ENCODE measurements at regions not wholly inside any gene's neighbourhood (a gene's known extent, or its start where the extent isn't known, plus 50 kb on each side); places are given as distances from the start of the nearest gene placed in this dataset.
"Not testable (repeated sequence)": the region's sequence is repeated elsewhere in the genome, so short reads cannot be mapped to it uniquely, and the experiment has no call there.

- TF ChIP-seq, protein P1, sequence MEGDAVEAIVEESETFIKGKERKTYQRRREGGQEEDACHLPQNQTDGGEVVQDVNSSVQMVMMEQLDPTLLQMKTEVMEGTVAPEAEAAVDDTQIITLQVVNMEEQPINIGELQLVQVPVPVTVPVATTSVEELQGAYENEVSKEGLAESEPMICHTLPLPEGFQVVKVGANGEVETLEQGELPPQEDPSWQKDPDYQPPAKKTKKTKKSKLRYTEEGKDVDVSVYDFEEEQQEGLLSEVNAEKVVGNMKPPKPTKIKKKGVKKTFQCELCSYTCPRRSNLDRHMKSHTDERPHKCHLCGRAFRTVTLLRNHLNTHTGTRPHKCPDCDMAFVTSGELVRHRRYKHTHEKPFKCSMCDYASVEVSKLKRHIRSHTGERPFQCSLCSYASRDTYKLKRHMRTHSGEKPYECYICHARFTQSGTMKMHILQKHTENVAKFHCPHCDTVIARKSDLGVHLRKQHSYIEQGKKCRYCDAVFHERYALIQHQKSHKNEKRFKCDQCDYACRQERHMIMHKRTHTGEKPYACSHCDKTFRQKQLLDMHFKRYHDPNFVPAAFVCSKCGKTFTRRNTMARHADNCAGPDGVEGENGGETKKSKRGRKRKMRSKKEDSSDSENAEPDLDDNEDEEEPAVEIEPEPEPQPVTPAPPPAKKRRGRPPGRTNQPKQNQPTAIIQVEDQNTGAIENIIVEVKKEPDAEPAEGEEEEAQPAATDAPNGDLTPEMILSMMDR (IDR thresholded peaks at IDR 0.05): no peak
- Mint-ChIP-seq H3K27ac (ENCODE audit: unreplicated experiment) (no peak overlapping the region), H3K9me3 (ENCODE audit: unreplicated experiment) (no peaks in the 10 kb centered on the region), H3K27me3 (ENCODE audit: unreplicated experiment) (peaks cover 28% of the 10 kb centered on the region), H3K36me3 (ENCODE audit: unreplicated experiment) (no peaks in the 10 kb centered on the region), H3K4me3 (ENCODE audit: unreplicated experiment) (no peak overlapping the region), H3K4me1 (ENCODE audit: unreplicated experiment) (peaks cover 6% of the 10 kb centered on the region)
- no peak for DNase-seq (ENCODE audit: extremely low spot score, unreplicated experiment)
Measured at GRCh38 chr14:101630056-101630965, 69.0 kb downstream of the DIO3 start.

DNA sequence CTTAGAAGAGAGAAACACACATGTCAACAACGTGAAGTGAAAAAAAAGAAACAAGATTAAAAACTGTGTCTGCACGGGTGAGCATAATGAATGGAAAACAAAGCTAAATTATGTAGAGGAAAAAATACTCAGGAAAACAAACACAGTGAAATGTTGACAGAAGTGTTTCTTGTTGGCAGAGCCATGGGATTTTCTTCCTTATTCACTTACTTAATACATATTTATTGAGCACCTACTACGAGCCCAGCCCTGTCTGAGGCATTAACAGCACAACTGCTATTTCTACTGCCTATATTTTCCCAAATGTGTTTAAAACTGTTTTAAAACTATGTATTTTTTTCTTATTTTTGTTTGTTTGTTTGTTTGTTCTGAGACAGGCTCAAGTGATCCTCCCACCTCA is 69.9 kb downstream of the DIO3 start:
- no peak for DNase-seq (ENCODE audit: extremely low spot score, unreplicated experiment)
- peaks cover 6% of the 10 kb centered on the region for H3K4me1 Mint-ChIP-seq (ENCODE audit: unreplicated experiment)
- peaks cover 28% of the 10 kb centered on the region for H3K27me3 Mint-ChIP-seq (ENCODE audit: unreplicated experiment)
- H3K9me3 Mint-ChIP-seq (ENCODE audit: unreplicated experiment): no peaks in the 10 kb centered on the region
- H3K4me3 Mint-ChIP-seq (ENCODE audit: unreplicated experiment): no peak overlapping the region
- no peak overlapping the region for H3K27ac Mint-ChIP-seq (ENCODE audit: unreplicated experiment)
- H3K36me3 Mint-ChIP-seq (ENCODE audit: unreplicated experiment): no peaks in the 10 kb centered on the region
- TF ChIP-seq, protein P1 (IDR thresholded peaks at IDR 0.05): no peak

GRCh38 chr14:101631970-101632369 is 70.7 kb downstream of the DIO3 start:
- not testable (repeated sequence) for H3K4me1 Mint-ChIP-seq (ENCODE audit: unreplicated experiment); DNase-seq (ENCODE audit: extremely low spot score, unreplicated experiment); H3K36me3 Mint-ChIP-seq (ENCODE audit: unreplicated experiment); H3K9me3 Mint-ChIP-seq (ENCODE audit: unreplicated experiment); H3K4me3 Mint-ChIP-seq (ENCODE audit: unreplicated experiment); H3K27ac Mint-ChIP-seq (ENCODE audit: unreplicated experiment)
- peaks cover 33% of the 10 kb centered on the region for H3K27me3 Mint-ChIP-seq (ENCODE audit: unreplicated experiment)

DNA sequence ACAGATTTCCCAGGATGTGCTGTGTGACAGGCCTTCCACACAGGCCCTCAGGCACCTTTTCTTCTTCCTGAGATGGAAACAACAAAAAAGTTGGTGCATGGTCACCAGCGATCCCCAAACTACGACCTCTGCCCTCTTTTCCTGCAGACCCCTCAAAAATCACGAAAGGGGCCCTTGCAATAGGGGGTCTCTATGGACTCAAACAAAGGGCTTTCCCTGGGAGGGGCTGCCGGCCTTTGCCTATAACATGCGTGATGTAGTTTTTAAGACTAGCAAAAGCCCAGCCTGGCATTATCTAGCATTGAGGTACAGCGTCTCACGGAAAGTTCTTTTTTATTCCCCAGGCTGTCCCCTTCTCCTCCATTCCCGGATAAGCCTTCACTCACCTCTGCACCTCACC is 71.2 kb downstream of the DIO3 start:
- DNase-seq (ENCODE audit: extremely low spot score, unreplicated experiment): no peak
- Mint-ChIP-seq H3K4me1 (ENCODE audit: unreplicated experiment) (peaks cover 6% of the 10 kb centered on the region), H3K9me3 (ENCODE audit: unreplicated experiment) (no peaks in the 10 kb centered on the region), H3K4me3 (ENCODE audit: unreplicated experiment) (no peak overlapping the region), H3K36me3 (ENCODE audit: unreplicated experiment) (no peaks in the 10 kb centered on the region), H3K27me3 (ENCODE audit: unreplicated experiment) (peaks cover 35% of the 10 kb centered on the region), H3K27ac (ENCODE audit: unreplicated experiment) (no peak overlapping the region)
- TF ChIP-seq, protein P1 (IDR thresholded peaks at IDR 0.05): no peak

GRCh38 chr14:101633276-101633675 is 72.0 kb downstream of the DIO3 start:
- H3K4me3 Mint-ChIP-seq (ENCODE audit: unreplicated experiment): no peak overlapping the region
- H3K27ac Mint-ChIP-seq (ENCODE audit: unreplicated experiment): no peak overlapping the region
- H3K36me3 Mint-ChIP-seq (ENCODE audit: unreplicated experiment): no peaks in the 10 kb centered on the region
- peaks cover 39% of the 10 kb centered on the region for H3K27me3 Mint-ChIP-seq (ENCODE audit: unreplicated experiment)
- no peak for DNase-seq (ENCODE audit: extremely low spot score, unreplicated experiment)
- TF ChIP-seq, protein P1 (IDR thresholded peaks at IDR 0.05): no peak
- H3K9me3 Mint-ChIP-seq (ENCODE audit: unreplicated experiment): no peaks in the 10 kb centered on the region
- H3K4me1 Mint-ChIP-seq (ENCODE audit: unreplicated experiment): peaks cover 1% of the 10 kb centered on the region
